ENCODE measurements at regions not wholly inside any gene's neighbourhood (a gene's known extent, or its start where the extent isn't known, plus 50 kb on each side); places are given as distances from the start of the nearest gene placed in this dataset.
A peak's percentile ranks its signal among the peaks of the same experiment; 100 is the strongest.

- H3K4me3 ChIP-seq (ENCODE audit: low read depth, low read length), result no peak overlapping the region
- TF ChIP-seq POLR2A (IDR thresholded peaks at IDR 0.05; ENCODE audit: extremely low read depth, insufficient read length) (no peak), MYC (IDR thresholded peaks at IDR 0.05; ENCODE audit: low read depth, low read length) (no peak), MAX (IDR thresholded peaks at IDR 0.05; ENCODE audit: low read depth, low read length) (no peak)
- TF ChIP-seq, protein P1, sequence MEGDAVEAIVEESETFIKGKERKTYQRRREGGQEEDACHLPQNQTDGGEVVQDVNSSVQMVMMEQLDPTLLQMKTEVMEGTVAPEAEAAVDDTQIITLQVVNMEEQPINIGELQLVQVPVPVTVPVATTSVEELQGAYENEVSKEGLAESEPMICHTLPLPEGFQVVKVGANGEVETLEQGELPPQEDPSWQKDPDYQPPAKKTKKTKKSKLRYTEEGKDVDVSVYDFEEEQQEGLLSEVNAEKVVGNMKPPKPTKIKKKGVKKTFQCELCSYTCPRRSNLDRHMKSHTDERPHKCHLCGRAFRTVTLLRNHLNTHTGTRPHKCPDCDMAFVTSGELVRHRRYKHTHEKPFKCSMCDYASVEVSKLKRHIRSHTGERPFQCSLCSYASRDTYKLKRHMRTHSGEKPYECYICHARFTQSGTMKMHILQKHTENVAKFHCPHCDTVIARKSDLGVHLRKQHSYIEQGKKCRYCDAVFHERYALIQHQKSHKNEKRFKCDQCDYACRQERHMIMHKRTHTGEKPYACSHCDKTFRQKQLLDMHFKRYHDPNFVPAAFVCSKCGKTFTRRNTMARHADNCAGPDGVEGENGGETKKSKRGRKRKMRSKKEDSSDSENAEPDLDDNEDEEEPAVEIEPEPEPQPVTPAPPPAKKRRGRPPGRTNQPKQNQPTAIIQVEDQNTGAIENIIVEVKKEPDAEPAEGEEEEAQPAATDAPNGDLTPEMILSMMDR (IDR thresholded peaks at IDR 0.05; ENCODE audit: low read depth, low read length), result no peak
- no peak for DNase-seq (ENCODE audit: low read depth)
Observed at GRCh38 chr12:24034160-24034559, 84.7 kb upstream of the SOX5 start.

DNA sequence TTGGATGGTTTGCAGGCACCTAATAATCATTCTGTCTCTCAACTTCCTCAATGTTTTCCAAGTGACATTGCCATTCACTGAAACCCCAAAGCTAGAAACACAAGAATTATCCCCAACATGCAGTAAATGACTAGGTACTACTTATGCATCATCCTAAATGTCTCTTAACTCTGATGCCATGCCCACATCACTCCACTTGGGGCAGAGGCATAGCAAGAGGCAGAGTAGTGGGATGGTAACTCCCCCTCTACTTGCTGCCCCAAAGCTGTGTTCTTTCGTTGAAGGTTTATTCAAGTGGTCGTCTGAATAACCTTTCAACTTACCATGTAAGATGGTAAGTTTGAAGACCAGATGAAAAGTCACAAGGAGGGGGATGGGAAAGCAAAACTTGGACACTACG, 77.9 kb upstream of the SOX5 start:
- H3K4me3 ChIP-seq (ENCODE audit: low read depth, low read length), result no peak overlapping the region
- no peak for DNase-seq (ENCODE audit: low read depth)
- TF ChIP-seq MAX (IDR thresholded peaks at IDR 0.05; ENCODE audit: low read depth, low read length) (no peak), POLR2A (IDR thresholded peaks at IDR 0.05; ENCODE audit: extremely low read depth, insufficient read length) (no peak), MYC (IDR thresholded peaks at IDR 0.05; ENCODE audit: low read depth, low read length) (no peak)
- TF ChIP-seq, protein P1 (IDR thresholded peaks at IDR 0.05; ENCODE audit: low read depth, low read length), result peak; percentile 3

- H3K4me3 ChIP-seq (ENCODE audit: low read depth, low read length), result no peak overlapping the region
- TF ChIP-seq, protein P1 (IDR thresholded peaks at IDR 0.05; ENCODE audit: low read depth, low read length), result peak; percentile 56
- no peak for TF ChIP-seq MAX (IDR thresholded peaks at IDR 0.05; ENCODE audit: low read depth, low read length)
- peak; percentile 17 for DNase-seq (ENCODE audit: low read depth)
Observed at GRCh38 chr12:24025153-24025798, 75.8 kb upstream of the SOX5 start.

GRCh38 chr12:24023081-24023480, 73.6 kb upstream of the SOX5 start:
- TF ChIP-seq MAX (IDR thresholded peaks at IDR 0.05; ENCODE audit: low read depth, low read length), result no peak
- TF ChIP-seq MYC (IDR thresholded peaks at IDR 0.05; ENCODE audit: low read depth, low read length), result no peak
- TF ChIP-seq, protein P1 (IDR thresholded peaks at IDR 0.05; ENCODE audit: low read depth, low read length), result no peak
- TF ChIP-seq POLR2A (IDR thresholded peaks at IDR 0.05; ENCODE audit: extremely low read depth, insufficient read length), result no peak
- no peak for DNase-seq (ENCODE audit: low read depth)
- no peak overlapping the region for H3K4me3 ChIP-seq (ENCODE audit: low read depth, low read length)

GRCh38 chr12:24021164-24021502, 71.7 kb upstream of the SOX5 start:
- no peak overlapping the region for H3K4me3 ChIP-seq (ENCODE audit: low read depth, low read length)
- no peak for DNase-seq (ENCODE audit: low read depth)
- no peak for TF ChIP-seq POLR2A (IDR thresholded peaks at IDR 0.05; ENCODE audit: extremely low read depth, insufficient read length)
- no peak for TF ChIP-seq MYC (IDR thresholded peaks at IDR 0.05; ENCODE audit: low read depth, low read length)
- no peak for TF ChIP-seq MAX (IDR thresholded peaks at IDR 0.05; ENCODE audit: low read depth, low read length)
- TF ChIP-seq, protein P1 (IDR thresholded peaks at IDR 0.05; ENCODE audit: low read depth, low read length), result no peak

All from NB4 (cell line).